GM19240 (cell line): ENCODE measurements at regions not wholly inside any gene's neighbourhood (a gene's known extent, or its start where the extent isn't known, plus 50 kb on each side); places are given as distances from the start of the nearest gene placed in this dataset.
"Not testable (repeated sequence)": the region's sequence is repeated elsewhere in the genome, so short reads cannot be mapped to it uniquely, and the experiment has no call there.

Experiments
- DNase-seq: peaks from one replicate; pipeline ENCODE4 v3.0.0; 2011; ENCODE audit warnings: low spot score; ENCODE audit not compliant: insufficient read length

DNA sequence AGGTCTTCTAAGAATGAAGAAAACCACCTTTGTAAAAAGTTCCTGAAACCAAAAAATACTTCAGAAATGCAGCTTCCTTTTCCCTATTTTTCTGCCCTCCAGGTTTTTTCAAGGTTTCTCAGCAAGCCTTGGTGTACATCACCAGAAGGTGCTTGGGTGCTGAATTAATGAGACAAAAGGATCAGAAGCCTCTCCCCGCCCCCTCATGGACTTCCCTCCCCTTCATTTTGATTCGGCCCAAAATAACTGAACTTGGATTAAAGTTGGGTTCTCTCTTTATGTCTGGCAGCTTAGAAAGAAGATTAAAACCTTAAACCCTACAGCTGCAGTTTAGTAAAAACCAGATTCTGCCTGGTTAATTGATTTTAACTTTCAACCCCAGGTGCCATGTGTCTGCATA, 121.7 kb upstream of the ERCC4 start:
- no peak for DNase-seq

DNA sequence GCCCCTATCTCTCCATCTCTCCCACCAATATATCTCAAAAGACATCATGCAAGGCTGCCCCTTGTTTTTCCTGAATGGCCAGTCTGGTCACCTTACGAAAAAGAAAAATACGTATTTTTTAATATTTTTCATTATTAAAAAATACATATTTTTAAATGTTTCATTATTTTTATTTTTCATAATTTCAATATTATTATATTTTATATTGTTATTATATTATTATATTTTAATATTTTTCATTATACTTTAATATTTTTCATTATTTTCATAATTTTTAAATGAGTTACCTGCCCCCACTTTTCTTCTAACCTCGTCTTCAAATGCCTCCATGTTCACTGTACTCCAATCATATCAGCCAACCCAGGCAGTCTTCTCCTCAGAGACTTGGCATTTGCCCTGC, 116.0 kb upstream of the ERCC4 start:
- no peak for DNase-seq

DNA sequence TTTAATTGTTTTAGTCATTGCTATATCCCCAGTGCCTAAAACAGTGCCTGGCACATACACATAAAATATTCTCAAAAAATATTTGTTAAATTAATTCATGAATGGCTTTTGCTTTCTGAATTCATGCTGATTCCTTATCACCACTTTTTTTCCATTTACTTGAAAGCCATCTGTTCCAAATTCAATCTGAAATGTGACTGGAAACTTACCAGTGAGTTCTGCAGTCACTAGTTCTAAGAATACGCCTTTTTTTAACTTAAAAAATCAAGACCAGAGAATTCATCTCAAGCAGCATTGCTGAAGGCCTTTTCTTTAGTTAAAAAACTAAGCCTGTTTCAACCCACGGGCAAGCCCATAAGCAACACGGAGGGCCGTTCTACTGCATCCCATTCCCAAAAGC, 114.0 kb upstream of the ERCC4 start:
- DNase-seq = no peak

DNA sequence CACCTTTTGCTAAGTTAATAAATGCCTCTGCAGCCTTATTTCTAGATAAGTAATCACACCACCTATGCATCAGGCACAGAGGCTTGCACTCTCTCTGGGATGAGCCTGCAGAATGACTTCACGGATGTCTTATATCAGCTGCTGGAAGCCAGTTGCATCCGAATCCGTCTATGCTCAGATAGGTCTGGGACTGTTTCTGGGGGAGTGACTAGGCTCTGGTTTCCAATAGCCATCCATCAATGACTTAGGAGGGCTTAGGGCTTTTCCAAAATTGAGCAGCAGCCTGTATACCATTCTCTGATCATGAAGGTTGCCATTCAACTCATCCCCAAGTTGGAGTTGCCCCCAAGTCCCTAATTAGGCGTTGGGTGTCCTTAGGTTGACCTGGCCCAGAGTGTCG, 113.3 kb upstream of the ERCC4 start:
- no peak for DNase-seq

DNA sequence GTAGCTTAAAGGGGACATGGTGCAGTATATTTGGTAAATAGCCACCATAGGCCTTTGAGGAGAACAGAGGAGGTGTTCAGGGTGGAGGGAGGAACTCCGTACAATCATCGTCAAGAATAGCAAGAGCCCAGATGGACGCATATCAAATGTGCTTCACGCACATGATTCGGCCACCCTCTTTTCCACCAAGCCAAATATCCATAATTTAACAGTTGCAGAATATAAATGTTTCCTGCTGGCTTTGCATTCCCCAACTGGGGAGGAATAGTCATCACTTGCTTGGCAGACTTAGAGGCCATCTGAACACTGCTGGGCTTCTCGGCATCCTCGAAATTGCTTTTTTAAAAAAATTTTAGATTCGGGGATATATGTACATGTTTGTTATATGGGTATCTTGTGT, 111.9 kb upstream of the ERCC4 start:
- no peak for DNase-seq

DNA sequence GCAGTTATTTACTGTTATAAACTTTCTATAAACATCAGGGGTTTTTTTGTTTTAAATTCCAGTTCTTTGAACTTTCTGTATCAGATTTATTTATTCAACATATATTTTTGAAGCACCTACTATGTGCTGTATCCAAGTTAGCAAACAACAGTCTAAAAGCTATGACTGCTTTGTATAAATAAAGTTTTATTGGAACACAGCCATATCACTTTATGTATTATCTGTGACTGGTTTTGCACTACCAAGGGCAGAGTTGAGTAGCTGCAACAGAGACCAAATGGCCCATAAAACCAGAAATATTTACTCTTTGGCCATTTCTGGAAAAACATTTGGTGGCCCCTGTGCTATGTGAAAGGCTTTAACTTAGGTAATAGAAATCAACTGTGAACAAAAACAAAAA, 110.2 kb upstream of the ERCC4 start:
- no peak for DNase-seq

DNA sequence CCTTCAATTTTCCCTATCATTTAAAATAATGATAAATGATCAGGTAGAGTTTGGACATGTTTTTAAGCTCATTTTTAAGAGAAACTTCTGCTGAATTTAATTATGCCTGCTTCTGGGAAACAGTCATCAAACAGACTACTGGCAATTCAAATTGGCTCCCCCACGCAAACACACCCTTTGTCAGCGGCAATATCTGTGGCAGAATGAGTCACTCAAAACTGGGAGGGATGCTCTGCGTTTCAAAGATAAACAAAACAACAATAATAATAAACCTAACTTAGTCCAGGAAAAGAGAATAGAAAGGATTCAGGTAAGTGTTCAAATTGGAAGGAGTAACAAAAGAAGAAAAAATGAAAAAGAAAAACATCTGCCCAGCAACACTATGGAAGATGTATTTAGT, 108.1 kb upstream of the ERCC4 start:
- no peak for DNase-seq

DNA sequence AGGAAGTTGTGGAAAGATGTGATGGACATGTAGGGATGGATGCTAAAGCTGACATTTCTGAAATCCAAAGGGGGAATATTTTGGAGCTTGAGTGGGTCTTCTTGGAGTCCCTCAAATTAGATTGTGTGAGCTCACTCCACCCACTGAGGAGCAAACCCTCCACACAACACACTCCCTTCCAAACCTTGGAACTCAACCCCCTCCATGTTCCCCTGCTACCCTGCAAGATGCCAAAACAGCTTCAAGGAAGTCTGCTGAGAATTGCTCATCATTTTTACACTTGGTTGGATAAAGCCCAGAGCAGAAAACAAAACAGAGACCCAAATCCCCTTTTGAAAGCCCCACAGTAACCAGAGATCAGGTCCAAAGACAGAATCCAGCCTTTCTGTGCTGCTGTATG, 103.3 kb upstream of the ERCC4 start:
- DNase-seq = no peak

DNA sequence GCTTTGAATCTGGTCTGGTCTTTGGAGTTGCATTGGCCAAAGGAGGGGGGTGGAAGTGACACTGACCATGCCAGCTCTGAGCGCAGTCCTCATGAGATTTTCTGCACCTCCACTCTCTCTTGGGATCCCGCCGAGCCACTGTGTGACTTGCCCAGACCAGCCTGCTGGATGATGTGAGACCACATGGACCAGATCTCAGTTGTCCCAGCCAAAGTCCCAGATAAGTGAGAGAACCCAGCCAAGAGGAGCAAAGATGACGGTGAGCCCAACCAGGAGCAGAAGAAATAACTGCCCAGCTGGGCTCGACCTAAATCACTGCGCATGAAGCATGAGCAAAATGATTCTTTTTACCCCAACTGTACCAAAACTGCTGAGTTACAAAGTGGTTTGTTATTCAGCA, 96.5 kb upstream of the ERCC4 start:
- DNase-seq = no peak

DNA sequence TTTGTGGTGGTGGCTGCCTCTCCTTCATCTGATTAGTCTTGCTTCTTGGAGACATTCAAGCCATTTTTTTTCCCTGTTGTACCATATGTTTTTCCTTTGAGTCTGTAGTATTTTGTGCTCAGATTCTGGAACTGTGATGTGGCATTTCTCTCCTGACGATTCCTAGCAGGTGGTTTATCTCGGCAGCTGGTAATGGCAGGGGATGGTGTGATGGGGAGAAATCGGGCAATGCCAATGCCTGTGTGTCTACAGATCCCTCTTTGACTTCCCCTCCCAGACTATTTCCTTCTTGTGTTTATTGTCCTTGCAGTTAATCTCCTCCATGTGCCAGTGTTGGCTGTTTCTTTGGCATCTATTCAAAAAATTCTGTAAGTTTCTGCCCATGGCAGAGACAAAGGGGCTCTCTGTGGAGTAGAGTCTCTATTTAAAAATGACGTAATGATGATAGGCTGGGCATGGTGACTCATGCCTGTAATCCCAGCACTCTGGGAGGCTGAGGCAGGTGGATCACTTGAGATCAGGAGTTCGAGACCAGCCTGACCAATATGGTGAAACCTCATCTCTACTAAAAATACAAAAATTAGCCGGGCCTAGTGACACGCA, 90.2 kb upstream of the ERCC4 start:
- no peak for DNase-seq

DNA sequence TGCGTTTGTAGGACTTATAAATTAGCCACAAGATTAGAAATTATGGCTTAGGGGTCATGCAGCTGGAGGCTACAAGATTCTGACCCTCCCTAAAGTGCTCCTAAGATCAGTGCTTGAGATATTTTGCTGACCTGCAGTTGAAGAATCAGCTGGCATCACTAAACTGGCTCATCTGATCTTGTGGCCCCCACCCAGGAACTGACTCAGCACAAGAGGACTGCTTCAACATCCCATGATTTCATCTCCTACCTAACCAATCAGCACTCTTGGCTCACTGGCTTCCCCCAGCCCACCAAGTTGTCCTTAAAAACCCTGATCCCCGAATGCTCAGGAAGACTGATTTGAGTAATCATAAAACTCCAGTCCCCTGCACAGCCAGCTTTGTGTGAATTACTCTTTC, 86.4 kb upstream of the ERCC4 start:
- DNase-seq = no peak

DNA sequence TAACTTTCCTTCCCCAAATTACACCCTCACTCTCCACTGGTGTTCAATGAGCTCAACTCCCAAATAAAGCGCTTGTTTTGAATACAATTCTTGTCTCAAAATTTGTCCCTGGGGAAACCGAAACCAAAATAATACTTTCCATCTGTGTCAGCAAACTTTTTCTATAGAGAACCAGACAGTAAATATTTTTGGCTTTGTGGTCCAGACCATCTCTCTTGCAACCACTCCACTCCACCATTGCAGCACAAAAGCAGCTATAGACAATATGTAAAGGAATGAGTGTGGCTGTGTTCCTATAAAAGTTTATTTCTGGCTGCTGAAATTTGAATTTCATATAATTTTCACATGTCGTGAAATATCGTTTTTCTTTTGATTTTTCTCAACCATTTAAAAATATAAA, 84.6 kb upstream of the ERCC4 start:
- DNase-seq = no peak

DNA sequence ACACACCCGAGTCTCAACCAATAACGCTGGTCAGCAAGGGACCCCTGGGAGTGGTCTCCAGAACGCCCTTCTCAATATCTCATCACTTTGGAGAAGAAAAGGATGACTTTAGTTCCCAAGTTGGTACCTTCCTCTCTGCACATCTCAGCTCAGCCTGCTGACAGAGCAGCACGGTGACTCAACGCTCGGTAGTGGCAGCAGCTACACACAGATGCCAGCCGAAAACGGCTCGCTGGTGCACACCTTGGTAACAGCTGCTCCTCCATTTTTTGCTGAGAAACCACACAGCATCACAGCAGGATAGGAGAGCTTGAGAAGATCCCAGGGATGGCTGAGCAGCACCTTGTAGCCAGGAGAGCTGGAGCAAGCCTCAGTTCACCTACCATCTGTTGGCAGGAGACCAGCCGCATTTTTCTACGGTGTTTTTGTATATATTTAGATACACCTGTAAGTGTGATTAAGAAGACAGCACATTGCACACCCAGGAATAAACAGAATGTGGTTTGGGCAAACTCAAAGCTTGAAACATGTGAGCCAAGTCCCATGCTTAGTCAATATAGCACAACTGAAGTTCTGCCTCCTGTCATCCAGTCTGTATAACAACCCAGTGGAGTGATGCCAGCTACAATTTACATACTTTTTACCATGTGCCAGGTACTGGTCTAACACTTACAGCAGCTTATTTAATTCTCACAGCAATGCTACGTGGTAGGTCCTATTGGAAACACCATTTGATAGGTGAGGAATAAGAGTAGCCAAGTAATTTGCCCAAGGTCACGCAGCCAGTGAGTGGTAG, 83.8 kb upstream of the ERCC4 start:
- DNase-seq = no peak

DNA sequence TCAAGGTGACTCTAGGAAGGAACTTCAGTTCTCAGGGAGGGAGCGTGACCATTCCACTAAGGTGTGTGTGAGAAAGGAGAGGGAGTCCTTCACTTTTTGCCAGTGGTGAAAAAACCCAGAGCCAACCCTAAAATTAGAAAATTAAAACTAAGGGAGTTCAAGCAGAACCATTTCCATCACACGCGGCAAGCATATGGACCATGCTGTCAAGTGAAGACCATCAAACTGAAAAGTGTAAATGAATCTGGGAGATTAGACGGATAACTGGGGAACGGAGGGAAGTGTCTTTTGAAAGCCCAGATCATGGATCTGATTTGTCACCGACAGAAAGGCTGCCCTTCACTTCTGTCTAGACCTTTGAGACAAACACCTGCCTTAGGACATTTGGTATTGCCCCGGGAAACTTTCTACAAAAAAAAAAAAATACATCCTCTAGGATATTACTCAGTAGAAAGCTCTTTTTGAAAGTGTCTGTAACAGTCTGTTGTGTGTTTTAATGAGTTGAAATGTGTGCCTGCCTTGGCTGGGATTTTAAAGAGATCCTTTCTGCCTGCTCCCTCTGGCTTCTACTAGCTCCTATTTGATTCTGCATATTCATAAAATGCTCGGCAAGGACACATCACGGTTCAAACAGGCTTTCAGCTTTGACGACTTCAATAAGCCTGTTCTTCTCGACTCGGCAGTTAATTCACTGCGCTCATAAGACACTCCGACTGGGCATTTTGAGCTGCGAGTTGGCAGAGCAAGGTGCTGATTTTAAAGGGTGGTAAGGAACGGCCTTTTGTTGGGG, 81.4 kb upstream of the ERCC4 start:
- DNase-seq = no peak

DNA sequence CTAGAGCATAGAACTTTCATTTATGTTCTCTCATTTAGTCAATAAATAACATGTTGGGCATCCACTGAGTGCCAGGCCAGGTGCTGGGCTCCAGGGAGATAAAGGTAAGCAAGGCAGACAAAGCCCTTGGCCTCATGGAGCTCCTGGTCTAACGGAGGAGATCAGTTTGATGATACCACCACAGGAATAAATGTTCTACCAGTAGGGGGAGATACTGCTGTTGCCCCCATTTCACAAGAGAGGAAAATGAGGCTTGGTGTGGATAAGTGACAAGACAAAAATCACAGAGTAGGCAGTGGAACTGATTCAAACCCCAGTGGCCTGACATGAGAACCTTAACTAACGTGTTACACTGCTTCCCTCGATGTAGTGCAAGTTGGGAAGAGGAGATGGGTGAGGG, 80.4 kb upstream of the ERCC4 start:
- no peak for DNase-seq

DNA sequence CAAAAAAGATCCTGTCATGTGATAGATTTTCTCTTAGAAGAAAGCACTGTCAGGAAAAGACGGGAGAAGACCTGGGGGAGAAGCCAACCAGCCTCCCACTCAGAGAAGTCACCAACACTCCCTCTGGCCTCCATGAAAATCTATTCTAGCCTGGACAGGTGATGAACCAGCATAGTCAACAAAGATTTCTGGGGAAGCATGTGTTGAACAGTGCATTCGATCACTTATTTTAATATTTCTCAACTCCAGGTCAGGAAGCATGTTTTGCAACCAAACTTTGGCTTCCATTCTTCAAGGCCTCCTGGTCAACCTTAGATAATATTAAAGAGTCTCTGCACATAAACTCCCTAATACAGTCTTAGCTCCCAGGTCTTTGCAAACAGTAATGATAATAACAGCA, 74.7 kb upstream of the ERCC4 start:
- no peak for DNase-seq

DNA sequence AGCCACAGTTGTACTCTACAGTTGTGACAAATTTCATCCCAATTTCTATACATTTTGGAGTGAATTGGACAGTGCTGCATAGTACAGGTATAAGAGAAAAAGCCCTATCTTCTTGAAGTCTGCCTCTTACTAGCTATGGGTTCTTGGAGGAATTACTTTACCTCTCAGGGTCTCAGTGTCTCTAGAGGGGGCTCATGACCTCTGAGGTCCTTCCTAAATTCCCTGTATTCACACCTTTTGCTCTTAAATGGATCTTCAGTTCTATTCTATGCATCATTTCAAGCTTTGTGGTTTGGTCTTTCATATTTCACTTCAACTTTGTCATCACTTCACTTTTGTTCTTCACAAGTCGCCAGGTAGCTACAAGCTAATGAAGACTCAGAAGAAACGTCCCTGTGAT, 71.2 kb upstream of the ERCC4 start:
- no peak for DNase-seq

DNA sequence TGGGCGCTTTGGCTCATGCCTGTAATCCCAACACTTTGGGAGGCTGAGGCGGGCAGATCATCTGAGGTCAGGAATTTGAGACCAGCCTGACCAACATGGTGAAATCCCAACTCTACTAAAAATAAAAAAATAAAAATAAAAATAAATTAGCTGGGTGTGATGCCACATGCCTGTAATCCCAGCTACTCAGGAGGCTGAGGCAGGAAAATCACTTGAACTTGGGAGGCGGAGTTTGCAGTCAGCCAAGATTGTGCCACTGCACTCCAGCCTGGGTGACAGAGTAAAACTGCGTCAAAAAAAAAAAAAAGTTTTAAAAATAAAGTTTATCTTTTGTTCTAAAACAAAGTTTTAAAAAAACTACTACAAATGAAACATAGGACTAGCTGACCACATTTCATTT, 69.8 kb upstream of the ERCC4 start:
- not testable (repeated sequence) for DNase-seq

DNA sequence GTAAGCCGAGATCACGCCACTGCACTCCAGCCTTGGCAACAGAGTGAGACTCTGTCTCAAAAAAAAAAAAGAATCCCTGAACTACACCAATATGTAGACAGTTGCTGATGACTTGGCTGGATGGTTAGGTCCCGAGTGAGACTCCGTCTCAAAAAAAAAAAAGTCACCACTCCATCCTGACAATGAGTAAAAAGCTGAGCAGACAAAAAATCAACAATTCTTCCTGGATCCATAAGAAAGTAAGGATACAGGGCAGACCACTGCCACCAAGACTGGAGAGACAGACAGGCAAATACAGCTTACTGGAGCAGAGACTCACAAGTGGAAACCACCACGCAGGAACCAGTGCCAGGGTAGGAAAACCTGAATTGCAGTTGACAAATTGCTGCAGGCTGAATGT, 67.1 kb upstream of the ERCC4 start:
- DNase-seq = no peak

DNA sequence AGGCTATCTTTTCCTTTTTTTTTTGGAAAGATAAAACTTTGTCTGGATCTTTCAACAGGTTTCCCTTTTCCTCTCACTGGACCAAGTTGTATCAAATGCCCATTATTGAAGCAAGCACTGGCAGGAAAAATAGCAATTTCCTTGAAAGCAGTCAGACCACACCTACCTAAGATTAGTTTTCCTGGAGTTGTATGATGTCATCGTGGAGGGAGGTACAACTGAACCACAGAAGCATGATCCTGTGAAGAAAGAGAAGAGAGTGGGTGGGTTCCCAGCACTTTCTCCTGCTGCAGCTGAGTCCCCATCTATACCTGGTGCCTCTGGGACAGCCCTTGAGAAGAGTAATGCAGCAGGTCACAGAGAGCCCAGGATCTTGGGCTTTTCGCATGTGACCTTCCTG, 63.6 kb upstream of the ERCC4 start:
- DNase-seq = no peak

DNA sequence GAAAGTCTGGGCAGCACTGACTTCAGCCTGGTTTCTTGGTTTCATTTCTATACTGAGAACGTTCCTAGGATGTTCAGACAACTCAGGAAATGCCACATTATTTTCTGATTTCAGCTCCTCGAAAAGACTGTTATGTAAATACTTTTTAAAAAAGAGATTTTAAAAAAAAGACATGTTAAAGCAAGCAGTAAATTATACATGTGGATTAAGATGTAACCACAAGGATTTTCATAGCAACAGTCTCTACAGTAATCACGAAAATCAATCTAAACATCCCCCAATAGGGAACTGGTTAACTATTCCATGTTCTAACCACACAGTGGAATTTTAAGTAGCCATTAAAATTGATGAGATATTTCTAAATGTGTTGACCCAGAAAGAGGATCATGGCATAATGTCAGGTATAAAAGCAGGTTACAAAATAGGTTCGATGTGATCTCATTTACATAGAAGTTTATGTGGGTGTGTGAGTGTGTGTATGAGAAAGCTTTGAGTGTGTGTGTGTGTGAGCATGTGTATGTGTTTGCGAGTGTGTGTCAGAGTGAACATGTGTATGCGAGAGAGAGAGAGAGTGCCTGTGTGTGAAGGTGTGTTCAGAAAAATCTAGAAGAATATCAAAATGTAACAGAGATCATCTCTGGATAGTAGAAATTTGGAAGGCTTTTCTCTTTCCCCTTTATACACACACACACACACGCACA, 63.0 kb upstream of the ERCC4 start:
- no peak for DNase-seq
